Mesenchymal stem cell (in vitro differentiated cells and primary cell): ENCODE measurements at regions not wholly inside any gene's neighbourhood (a gene's known extent, or its start where the extent isn't known, plus 50 kb on each side); places are given as distances from the start of the nearest gene placed in this dataset.

Source experiments
- DNase-seq: peaks from one replicate; pipeline ENCODE4 v3.0.0-alpha.2; 2013
- H2AFZ ChIP-seq: one replicate; pipeline ENCODE4 v1.6.1; 2013; ENCODE audit warnings: low read depth, mild to moderate bottlenecking, control low read depth, inconsistent platforms, low read length, moderate library complexity
- H2AK5ac ChIP-seq: 2 replicates; pipeline ENCODE4 v1.6.1; 2013; ENCODE audit warnings: low read length, moderate library complexity, mild to moderate bottlenecking, inconsistent platforms; ENCODE audit not compliant: severe bottlenecking
- H2BK120ac ChIP-seq: one replicate; pipeline ENCODE4 v1.6.1; 2013; ENCODE audit warnings: low read depth, mild to moderate bottlenecking, inconsistent platforms, low read length, moderate library complexity
- H2BK12ac ChIP-seq, 2 experiments: one replicate each; pipeline ENCODE4 v1.6.1; 2013; ENCODE audit warnings: inconsistent platforms in 2 of 2, low read length in 2 of 2, mild to moderate bottlenecking in 2 of 2, moderate library complexity in 2 of 2, control low read depth in 1 of 2
- H2BK15ac ChIP-seq: one replicate; pipeline ENCODE4 v1.6.1; 2013; ENCODE audit warnings: mild to moderate bottlenecking, low read depth, inconsistent platforms; ENCODE audit not compliant: poor library complexity, severe bottlenecking
- H2BK5ac ChIP-seq: 2 replicates; pipeline ENCODE4 v1.6.1; 2013; ENCODE audit warnings: low read depth, mild to moderate bottlenecking, low read length, control low read depth, inconsistent platforms; ENCODE audit not compliant: poor library complexity, severe bottlenecking
- H3K14ac ChIP-seq, 2 experiments: one replicate each; pipeline ENCODE4 v1.6.1; 2013; ENCODE audit warnings: inconsistent platforms in 2 of 2, low read length in 2 of 2, control low read depth in 1 of 2, mild to moderate bottlenecking in 1 of 2, moderate library complexity in 1 of 2
- H3K18ac ChIP-seq, 2 experiments: one replicate each; pipeline ENCODE4 v1.6.1; 2013; ENCODE audit warnings: inconsistent platforms in 2 of 2, low read length in 2 of 2, control low read depth in 1 of 2, low read depth in 1 of 2, mild to moderate bottlenecking in 1 of 2
- H3K23ac ChIP-seq, 2 experiments: one replicate each; pipeline ENCODE4 v1.6.1; 2013; ENCODE audit warnings: inconsistent platforms in 2 of 2, low read length in 2 of 2, mild to moderate bottlenecking in 2 of 2, moderate library complexity in 2 of 2, control low read depth in 1 of 2
- H3K27ac ChIP-seq: 2 replicates; pipeline ENCODE4 v1.5.1; 2013; ENCODE audit warnings: mild to moderate bottlenecking, moderate library complexity, low read length, control low read depth, inconsistent platforms; ENCODE audit not compliant: poor library complexity, severe bottlenecking
- H3K27me3 ChIP-seq, 2 experiments: 2 replicates each; pipeline versions ENCODE4 v1.6.1 to v1.7.0; 2013; ENCODE audit warnings: low read length in 2 of 2, mild to moderate bottlenecking in 2 of 2, moderate library complexity in 2 of 2, control low read depth in 1 of 2, inconsistent platforms in 1 of 2; ENCODE audit not compliant: control insufficient read depth in 1 of 2, insufficient read depth in 1 of 2
- H3K36me3 ChIP-seq, 2 experiments: 2 replicates each; pipeline versions ENCODE4 v1.6.1 to v1.7.0; 2013; ENCODE audit warnings: low read length in 2 of 2, control low read depth in 1 of 2, inconsistent platforms in 1 of 2, low read depth in 1 of 2, mild to moderate bottlenecking in 1 of 2; ENCODE audit not compliant: insufficient read depth in 2 of 2, control insufficient read depth in 1 of 2
- H3K4ac ChIP-seq, 2 experiments: one replicate each; pipeline ENCODE4 v1.6.1; 2013; ENCODE audit warnings: inconsistent platforms in 2 of 2, low read length in 2 of 2, mild to moderate bottlenecking in 2 of 2, moderate library complexity in 2 of 2, control low read depth in 1 of 2, low read depth in 1 of 2
- H3K4me1 ChIP-seq: 2 replicates; pipeline ENCODE4 v1.6.1; 2013; ENCODE audit warnings: low read depth, low read length, control low read depth; ENCODE audit not compliant: control insufficient read depth, insufficient read depth
- H3K4me2 ChIP-seq: 2 replicates; pipeline ENCODE4 v1.6.1; 2013; ENCODE audit warnings: low read length, mild to moderate bottlenecking, inconsistent platforms; ENCODE audit not compliant: poor library complexity, severe bottlenecking
- H3K4me3 ChIP-seq, 2 experiments: 2 replicates each; pipeline versions ENCODE4 v1.5.1 to v1.7.0; 2013; ENCODE audit warnings: low read length in 2 of 2, mild to moderate bottlenecking in 2 of 2, control low read depth in 1 of 2, low read depth in 1 of 2; ENCODE audit not compliant: insufficient read depth in 1 of 2
- H3K79me1 ChIP-seq: replicated peaks from 2 replicates; pipeline ENCODE4 v1.6.1; 2013; ENCODE audit warnings: mild to moderate bottlenecking, control low read depth, low read length, inconsistent platforms; ENCODE audit not compliant: poor library complexity, severe bottlenecking
- H3K9ac ChIP-seq: 2 replicates; pipeline ENCODE4 v1.7.0; 2013; ENCODE audit warnings: mild to moderate bottlenecking, low read length, moderate library complexity
- H3K9me3 ChIP-seq: 2 replicates; pipeline ENCODE4 v1.7.0; 2013; ENCODE audit warnings: mild to moderate bottlenecking, low read length; ENCODE audit not compliant: control insufficient read depth
- H4K8ac ChIP-seq: one replicate; pipeline ENCODE4 v1.6.1; 2013; ENCODE audit warnings: inconsistent platforms, mild to moderate bottlenecking, low read length, moderate library complexity
- H4K91ac ChIP-seq: one replicate; pipeline ENCODE4 v1.6.1; 2013; ENCODE audit warnings: mild to moderate bottlenecking, low read length, inconsistent platforms
- WGBS: methylation state at CpG from one replicate; pipeline ENCODE4 v1.1.7; 2013; ENCODE audit warnings: mixed read lengths; 5-methylcytosine and 5-hydroxymethylcytosine counted together

GRCh38 chr13:75071395-75071794 is 410.6 kb downstream of the TBC1D4 start:
- Histone ChIP-seq H3K36me3 (no peaks in the 10 kb centered on the region), H2AK5ac (no peak overlapping the region), H3K23ac (no peak overlapping the region), H2BK12ac (no peak overlapping the region), H2BK15ac (no peak overlapping the region), H3K9me3 (no peaks in the 10 kb centered on the region), H2AFZ (no peak overlapping the region), H4K8ac (no peak overlapping the region), H3K27me3 (no peaks in the 10 kb centered on the region), H3K9ac (no peak overlapping the region), H3K4ac (no peak overlapping the region), H2BK5ac (no peak overlapping the region), H2BK120ac (no peak overlapping the region), H3K4me2 (no peak overlapping the region), H4K91ac (no peak overlapping the region), H3K4me3 (no peak overlapping the region), H3K4me1 (no peaks in the 10 kb centered on the region), H3K14ac (no peak overlapping the region), H3K27ac (no peak overlapping the region), H3K18ac (no peak overlapping the region), H3K79me1 (no peaks in the 10 kb centered on the region)
- DNase-seq: no peak
- WGBS: no CpG with 5 or more reads among the region's 2 CpGs

DNA sequence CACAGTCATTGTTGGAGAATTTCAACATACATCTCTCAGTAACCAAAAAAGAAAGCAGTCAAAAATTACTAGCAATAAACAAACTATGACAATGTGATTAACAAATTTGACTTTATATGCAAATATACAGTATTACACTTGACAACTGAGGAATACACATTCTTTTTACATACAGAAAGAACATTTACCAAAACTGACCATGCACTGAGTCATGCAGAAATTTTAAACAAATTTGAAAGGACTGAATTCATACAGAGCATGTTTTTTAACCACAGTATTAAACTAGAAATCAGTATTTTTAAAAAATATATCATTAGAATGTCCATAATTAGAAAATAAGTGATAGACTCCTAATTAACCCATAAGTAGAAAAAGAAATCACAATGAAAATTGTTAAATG is 420.1 kb downstream of the TBC1D4 start:
- Histone ChIP-seq H3K4ac (no peak overlapping the region), H3K9ac (no peak overlapping the region), H2AFZ (no peak overlapping the region), H3K4me2 (no peak overlapping the region), H3K4me1 (no peaks in the 10 kb centered on the region), H3K14ac (no peak overlapping the region), H3K27ac (no peak overlapping the region), H3K23ac (no peak overlapping the region), H2BK120ac (no peak overlapping the region), H2BK12ac (no peak overlapping the region), H3K9me3 (peaks cover 5% of the 10 kb centered on the region), H3K27me3 (no peaks in the 10 kb centered on the region), H3K4me3 (no peak overlapping the region), H3K36me3 (no peaks in the 10 kb centered on the region), H4K91ac (no peak overlapping the region), H2BK15ac (no peak overlapping the region), H4K8ac (no peak overlapping the region), H2BK5ac (no peak overlapping the region), H2AK5ac (no peak overlapping the region), H3K79me1 (no peaks in the 10 kb centered on the region), H3K18ac (no peak overlapping the region)
- no peak for DNase-seq

- no peaks in the 10 kb centered on the region for H3K27me3 ChIP-seq
- H3K18ac ChIP-seq: no peak overlapping the region
- no peak overlapping the region for H3K4me2 ChIP-seq
- no peak for DNase-seq
- no peak overlapping the region for H2BK5ac ChIP-seq
- H3K27ac ChIP-seq: no peak overlapping the region
- H3K4me3 ChIP-seq: no peak overlapping the region
- no peak overlapping the region for H4K91ac ChIP-seq
- H3K9ac ChIP-seq: no peak overlapping the region
- no peak overlapping the region for H2BK120ac ChIP-seq
- H3K14ac ChIP-seq: no peak overlapping the region
- no peak overlapping the region for H3K23ac ChIP-seq
- no peaks in the 10 kb centered on the region for H3K4me1 ChIP-seq
- no peak overlapping the region for H2BK12ac ChIP-seq
- H2AK5ac ChIP-seq: no peak overlapping the region
- H3K79me1 ChIP-seq: no peaks in the 10 kb centered on the region
- H2AFZ ChIP-seq: no peak overlapping the region
- H3K36me3 ChIP-seq: no peaks in the 10 kb centered on the region
- no peak overlapping the region for H4K8ac ChIP-seq
- no peak overlapping the region for H2BK15ac ChIP-seq
- H3K9me3 ChIP-seq: no peaks in the 10 kb centered on the region
- no peak overlapping the region for H3K4ac ChIP-seq
These were observed 426.7 kb downstream of the TBC1D4 start for GRCh38 chr13:75055296-75055695.

GRCh38 chr13:75052616-75053015 is 429.4 kb downstream of the TBC1D4 start:
- Histone ChIP-seq H3K79me1 (no peaks in the 10 kb centered on the region), H3K14ac (no peak overlapping the region), H4K8ac (no peak overlapping the region), H3K18ac (no peak overlapping the region), H3K23ac (no peak overlapping the region), H3K4me3 (no peak overlapping the region), H3K4ac (no peak overlapping the region), H2BK12ac (no peak overlapping the region), H2BK15ac (no peak overlapping the region), H3K4me2 (no peak overlapping the region), H3K9ac (no peak overlapping the region), H2BK5ac (no peak overlapping the region), H3K9me3 (no peaks in the 10 kb centered on the region), H2AK5ac (peak overlapping the region; percentile 49), H3K27me3 (no peaks in the 10 kb centered on the region), H2BK120ac (no peak overlapping the region), H4K91ac (no peak overlapping the region), H2AFZ (no peak overlapping the region), H3K27ac (peak overlapping the region; percentile 99), H3K4me1 (no peaks in the 10 kb centered on the region), H3K36me3 (no peaks in the 10 kb centered on the region)
- DNase-seq: no peak
- whole genome bisulfite sequencing: 95% methylated on average over 4 of the region's 6 CpGs
